ENCODE measurements at regions not wholly inside any gene's neighbourhood (a gene's known extent, or its start where the extent isn't known, plus 50 kb on each side); places are given as distances from the start of the nearest gene placed in this dataset.
"Not testable (repeated sequence)": the region's sequence is repeated elsewhere in the genome, so short reads cannot be mapped to it uniquely, and the experiment has no call there.

DNA sequence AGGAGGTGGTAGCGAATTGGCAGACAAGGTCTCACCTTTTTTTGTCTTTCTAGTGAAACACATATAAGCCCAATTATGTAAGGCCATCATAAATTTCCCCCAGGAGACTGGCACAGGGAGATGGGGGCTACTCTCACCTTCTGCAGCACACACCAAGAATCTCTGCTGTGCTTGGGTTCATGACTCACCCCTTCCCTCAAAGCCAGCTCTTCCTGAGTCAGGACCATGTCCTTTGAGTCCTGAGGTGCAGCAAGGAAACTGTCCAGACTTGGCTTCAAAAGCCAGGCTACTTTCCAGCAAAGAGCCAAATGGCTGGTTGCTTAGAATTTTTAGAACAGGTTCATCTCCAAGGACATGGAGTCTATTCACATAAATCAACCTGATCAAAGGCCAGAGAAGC, 368.7 kb downstream of the BCL2L11 start:
- H3K27me3 Mint-ChIP-seq, H3K9me3 Mint-ChIP-seq, H3K27ac Mint-ChIP-seq, CTCF ChIA-PET, DNase-seq, H3K4me3 Mint-ChIP-seq, POLR2A ChIA-PET: not testable (repeated sequence)
- peaks cover 17% of the 10 kb centered on the region for H3K36me3 Mint-ChIP-seq (ENCODE audit: low read depth)
- H3K4me1 Mint-ChIP-seq = peaks cover 28% of the 10 kb centered on the region

DNA sequence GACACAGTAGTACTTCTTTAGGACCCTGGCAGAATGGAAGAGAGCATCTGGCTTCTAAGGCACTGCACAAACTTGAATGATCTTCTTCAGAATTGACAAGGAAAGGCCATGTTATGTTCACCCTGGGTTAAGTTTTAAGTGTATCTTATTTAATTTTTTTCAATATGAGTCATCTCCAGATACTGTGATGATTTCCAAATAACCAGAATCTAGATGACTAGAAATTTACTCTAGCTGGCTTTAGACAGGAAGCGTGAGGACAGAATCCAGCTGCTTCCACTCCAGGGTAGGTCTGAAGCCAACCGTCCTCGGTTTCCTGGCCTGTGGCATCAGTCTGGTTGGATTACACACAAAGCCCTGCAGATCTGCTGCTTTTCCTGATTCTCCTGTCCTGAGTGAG, 370.5 kb downstream of the BCL2L11 start:
- peaks cover 23% of the 10 kb centered on the region for H3K4me1 Mint-ChIP-seq
- H3K4me3 Mint-ChIP-seq = peak overlapping the region; percentile 81
- POLR2A ChIA-PET = interaction anchor here (1.2 kb wide), 1 partner anchor 44 kb away, joined by 5 read pairs; no protein-coding TSS in a partner anchor
- CTCF ChIA-PET, DNase-seq, H3K27me3 Mint-ChIP-seq, H3K9me3 Mint-ChIP-seq: not testable (repeated sequence)
- peaks cover 15% of the 10 kb centered on the region for H3K36me3 Mint-ChIP-seq (ENCODE audit: low read depth)
- H3K27ac Mint-ChIP-seq = peak overlapping the region; percentile 89

DNA sequence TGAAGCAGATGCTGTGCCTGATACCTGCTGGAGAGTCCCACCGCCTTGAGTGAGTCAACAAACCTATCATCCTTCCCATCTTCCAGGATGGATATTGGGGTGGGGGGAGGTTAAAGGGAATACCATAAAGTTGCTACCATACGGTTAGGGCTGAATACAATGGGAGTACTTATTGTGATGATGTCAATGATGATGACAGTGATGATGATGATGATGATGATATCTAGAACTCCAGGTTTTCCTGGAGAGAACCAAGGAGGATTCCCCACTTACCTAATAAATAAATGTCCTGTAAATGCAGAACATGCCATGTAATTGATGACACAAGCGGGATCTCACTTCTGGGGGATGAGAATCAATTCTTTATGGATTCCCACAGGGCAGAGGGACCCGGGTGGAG, 370.9 kb downstream of the BCL2L11 start:
- Mint-ChIP-seq H3K36me3 (ENCODE audit: low read depth) (peaks cover 15% of the 10 kb centered on the region), H3K4me1 (peaks cover 25% of the 10 kb centered on the region), H3K27ac (peak overlapping the region; percentile 89), H3K4me3 (peak overlapping the region; percentile 81)
- POLR2A ChIA-PET = interaction anchor here (1.2 kb wide), 1 partner anchor 43 kb away, joined by 5 read pairs; no protein-coding TSS in a partner anchor
- DNase-seq, H3K9me3 Mint-ChIP-seq, CTCF ChIA-PET, H3K27me3 Mint-ChIP-seq: not testable (repeated sequence)

DNA sequence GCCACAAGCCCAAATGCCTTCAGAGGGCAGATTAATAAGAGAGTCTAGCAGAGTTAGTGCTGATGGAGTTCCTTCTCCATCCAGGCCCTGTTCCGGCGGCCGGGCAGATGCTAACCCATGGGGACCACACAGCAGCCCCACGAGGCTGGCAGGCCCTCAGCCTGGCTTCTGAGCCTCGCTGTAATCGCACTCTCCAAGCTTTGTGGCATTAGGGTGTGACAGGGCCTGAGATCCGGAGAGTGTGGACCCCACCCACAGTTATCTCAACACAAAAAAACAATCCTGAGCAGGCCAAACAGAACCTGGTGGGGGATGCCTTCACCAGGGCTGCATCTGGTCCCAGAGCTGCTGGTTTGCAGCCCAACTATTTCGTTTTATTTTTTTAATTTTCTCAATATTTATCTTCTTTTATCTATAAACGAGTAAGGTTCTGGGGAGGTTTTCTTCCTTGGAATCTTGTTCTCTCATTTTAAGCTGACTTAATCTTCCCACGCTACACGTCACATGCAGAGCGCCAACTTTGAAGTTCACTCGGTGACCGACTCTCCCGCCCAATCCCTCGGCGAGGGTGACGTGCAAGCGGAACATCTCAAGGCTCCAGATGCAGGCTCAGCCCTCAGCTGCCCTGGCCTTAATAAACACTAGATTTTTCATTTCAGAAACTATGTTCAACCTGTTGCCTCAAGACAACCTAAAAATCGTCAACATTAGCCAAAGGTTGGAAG, 372.4 kb downstream of the BCL2L11 start:
- CTCF ChIA-PET = not testable (repeated sequence)
- Mint-ChIP-seq H3K36me3 (ENCODE audit: low read depth) (peaks cover 22% of the 10 kb centered on the region), H3K27ac (peak overlapping the region; percentile 94)

DNA sequence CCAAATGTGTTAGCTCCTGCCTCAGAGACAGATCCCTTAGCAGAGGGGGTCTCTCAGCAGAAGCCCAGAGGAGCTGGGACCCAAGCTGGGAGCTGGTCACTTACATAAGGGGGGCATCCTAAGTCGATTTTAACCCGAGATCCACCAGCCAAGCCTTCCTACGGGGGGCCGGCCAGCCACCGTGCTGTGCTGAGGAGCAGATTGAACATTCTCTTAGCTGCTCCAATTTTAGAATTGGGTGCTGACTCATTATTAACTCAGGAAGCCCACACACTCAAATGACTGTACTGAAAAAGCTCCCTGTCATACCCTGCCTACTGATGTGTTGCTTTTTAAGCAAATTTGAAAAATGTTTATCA, 373.0 kb downstream of the BCL2L11 start:
- H3K9me3 Mint-ChIP-seq, H3K27me3 Mint-ChIP-seq, CTCF ChIA-PET: not testable (repeated sequence)
- H3K4me1 Mint-ChIP-seq = peaks cover 25% of the 10 kb centered on the region
- H3K27ac Mint-ChIP-seq = peak overlapping the region; percentile 94
- H3K36me3 Mint-ChIP-seq (ENCODE audit: low read depth) = peaks cover 18% of the 10 kb centered on the region
- DNase-seq = peak; percentile 32
- POLR2A ChIA-PET = interaction anchor here (1.1 kb wide), 2 partner anchors 40 to 205 kb away, joined by 4 read pairs; no protein-coding TSS in a partner anchor
- H3K4me3 Mint-ChIP-seq = peak overlapping the region; percentile 84

More for the DNA sequence above, 372.4 kb downstream of the BCL2L11 start:
- DNase-seq = peak; percentile 36
- not testable (repeated sequence) for H3K9me3 Mint-ChIP-seq, H3K27me3 Mint-ChIP-seq
- H3K4me3 Mint-ChIP-seq = peak overlapping the region; percentile 84
- peaks cover 28% of the 10 kb centered on the region for H3K4me1 Mint-ChIP-seq
- POLR2A ChIA-PET = interaction anchor here (1.1 kb wide), 2 partner anchors 41 to 206 kb away, joined by 4 read pairs; no protein-coding TSS in a partner anchor

DNA sequence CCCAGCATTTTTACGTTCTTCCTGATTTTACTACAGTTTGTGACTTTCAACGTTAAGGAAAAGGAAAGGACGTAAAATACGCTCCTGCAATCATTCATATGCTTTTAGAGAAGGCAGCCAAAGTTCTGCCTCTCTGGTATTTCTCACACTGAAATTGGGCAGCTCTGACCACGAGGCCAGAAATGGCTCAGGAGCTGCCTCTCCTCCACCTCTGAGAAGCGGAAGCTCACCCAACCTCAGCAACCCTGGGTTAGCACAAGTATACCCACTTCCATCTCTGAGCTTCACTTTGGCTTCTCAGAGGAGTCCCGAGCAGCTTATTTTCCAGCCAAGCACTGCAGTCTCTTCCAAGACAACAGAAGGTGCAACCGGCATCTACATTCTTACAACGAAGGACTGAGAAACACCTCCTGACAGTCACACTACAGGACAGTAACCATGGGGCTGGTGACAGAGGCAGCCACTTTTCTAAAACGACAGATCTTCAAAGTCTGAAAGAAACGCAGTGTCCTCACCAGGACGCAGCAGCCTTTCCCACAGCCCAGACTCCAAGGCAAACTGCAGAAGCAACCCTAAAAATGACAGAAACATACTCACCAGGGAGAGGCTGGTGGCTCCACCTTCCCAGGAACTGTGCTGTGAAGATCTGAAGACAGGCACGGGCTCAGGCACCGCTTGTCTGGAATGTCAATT, 373.7 kb downstream of the BCL2L11 start:
- H3K27me3 Mint-ChIP-seq, H3K9me3 Mint-ChIP-seq, CTCF ChIA-PET: not testable (repeated sequence)
- H3K27ac Mint-ChIP-seq = peak overlapping the region; percentile 77
- H3K4me1 Mint-ChIP-seq = peaks cover 25% of the 10 kb centered on the region
- POLR2A ChIA-PET = interaction anchor here (1.1 kb wide), 2 partner anchors 40 to 205 kb away, joined by 4 read pairs; no protein-coding TSS in a partner anchor
- peak overlapping the region; percentile 68 for H3K4me3 Mint-ChIP-seq
- H3K36me3 Mint-ChIP-seq (ENCODE audit: low read depth) = peaks cover 18% of the 10 kb centered on the region
- DNase-seq = peak; percentile 69

DNA sequence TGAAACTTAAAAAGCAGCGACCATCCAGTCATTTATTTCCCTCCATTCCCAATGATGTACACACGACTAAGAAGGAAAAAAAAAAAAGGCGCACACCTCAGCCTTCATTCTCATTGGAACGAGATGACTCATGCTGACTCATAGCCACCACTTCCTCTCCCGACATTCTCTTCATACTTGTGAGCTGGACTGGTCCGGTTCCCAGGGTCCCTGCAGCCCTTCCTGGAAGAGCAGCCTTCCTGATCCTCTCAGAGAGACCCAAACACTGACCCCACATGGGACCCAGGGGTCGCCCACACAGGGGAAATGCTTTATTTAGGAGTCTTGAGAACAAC, 374.2 kb downstream of the BCL2L11 start:
- H3K27ac Mint-ChIP-seq = peak overlapping the region; percentile 77

DNA sequence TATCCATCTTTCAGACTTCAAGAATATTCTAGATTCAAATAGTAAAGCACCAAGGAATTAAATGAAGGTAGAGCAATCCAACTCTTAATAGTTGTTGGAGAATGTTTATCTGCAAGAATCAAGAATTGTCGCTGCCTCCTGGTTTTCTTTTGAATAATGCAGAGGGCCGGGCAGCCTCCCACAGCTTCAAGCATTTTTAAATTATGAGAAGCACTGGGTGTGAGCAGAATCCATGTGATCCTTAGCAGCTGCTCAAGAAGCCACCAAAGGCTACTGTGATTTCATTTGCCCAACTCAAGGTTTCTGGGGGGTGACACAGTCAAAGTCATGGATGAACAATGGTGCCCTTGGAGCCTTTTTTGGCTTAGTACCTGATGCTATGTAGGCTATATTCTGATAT, 374.9 kb downstream of the BCL2L11 start:
- Mint-ChIP-seq H3K4me1 (peaks cover 24% of the 10 kb centered on the region), H3K36me3 (ENCODE audit: low read depth) (peaks cover 17% of the 10 kb centered on the region), H3K27ac (peak overlapping the region; percentile 35)
- POLR2A ChIA-PET, H3K9me3 Mint-ChIP-seq, DNase-seq, H3K4me3 Mint-ChIP-seq, H3K27me3 Mint-ChIP-seq, CTCF ChIA-PET: not testable (repeated sequence)

More for the DNA sequence above, 374.2 kb downstream of the BCL2L11 start:
- Mint-ChIP-seq H3K36me3 (ENCODE audit: low read depth) (peaks cover 18% of the 10 kb centered on the region), H3K4me3 (peak overlapping the region; percentile 68), H3K4me1 (peaks cover 25% of the 10 kb centered on the region)
- H3K9me3 Mint-ChIP-seq, POLR2A ChIA-PET, CTCF ChIA-PET, DNase-seq, H3K27me3 Mint-ChIP-seq: not testable (repeated sequence)

DNA sequence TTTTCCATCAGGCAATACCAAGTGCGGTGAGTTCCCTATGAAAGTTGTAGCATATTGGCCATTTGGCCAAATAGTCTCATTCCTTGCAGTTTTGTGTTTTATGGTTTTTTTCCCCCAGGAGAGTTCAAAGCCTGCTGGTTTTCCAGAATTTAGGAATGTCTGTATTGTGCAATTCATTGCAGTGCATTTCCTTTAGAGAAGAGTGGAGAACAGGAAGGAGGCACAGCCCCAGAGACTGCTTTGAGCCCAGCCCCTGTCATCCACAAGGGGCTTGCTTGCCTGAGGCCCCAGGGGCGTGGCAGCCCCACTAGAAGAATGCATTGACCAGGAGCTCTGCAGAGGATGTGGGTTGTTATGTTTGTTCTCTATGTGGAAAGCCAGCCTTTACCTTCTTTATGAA, 375.5 kb downstream of the BCL2L11 start:
- DNase-seq, H3K4me3 Mint-ChIP-seq, H3K9me3 Mint-ChIP-seq, POLR2A ChIA-PET, H3K27me3 Mint-ChIP-seq, CTCF ChIA-PET: not testable (repeated sequence)
- peaks cover 23% of the 10 kb centered on the region for H3K4me1 Mint-ChIP-seq
- H3K27ac Mint-ChIP-seq = peak overlapping the region; percentile 29
- peaks cover 15% of the 10 kb centered on the region for H3K36me3 Mint-ChIP-seq (ENCODE audit: low read depth)

DNA sequence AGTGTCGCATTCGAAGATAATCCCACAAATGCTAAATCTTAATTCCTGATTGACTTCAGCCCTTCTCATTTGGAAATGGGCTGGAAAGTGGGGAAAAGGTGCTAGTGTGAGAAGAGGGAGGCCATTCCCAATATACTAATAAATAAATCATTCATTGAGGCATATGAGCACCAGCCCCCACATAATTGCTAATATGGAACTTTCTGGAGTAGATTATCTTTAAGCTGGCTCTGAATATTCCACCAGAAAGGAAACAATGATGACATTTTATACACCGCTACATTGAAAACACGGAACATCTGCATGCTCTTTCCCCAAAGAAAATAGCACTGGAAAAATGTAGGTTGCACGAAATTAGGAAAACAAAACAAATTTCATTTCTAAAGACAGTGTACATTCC, 376.1 kb downstream of the BCL2L11 start:
- H3K4me1 Mint-ChIP-seq = peaks cover 18% of the 10 kb centered on the region
- H3K36me3 Mint-ChIP-seq (ENCODE audit: low read depth); CTCF ChIA-PET; POLR2A ChIA-PET; H3K9me3 Mint-ChIP-seq; H3K4me3 Mint-ChIP-seq; H3K27me3 Mint-ChIP-seq; DNase-seq; H3K27ac Mint-ChIP-seq: not testable (repeated sequence)

DNA sequence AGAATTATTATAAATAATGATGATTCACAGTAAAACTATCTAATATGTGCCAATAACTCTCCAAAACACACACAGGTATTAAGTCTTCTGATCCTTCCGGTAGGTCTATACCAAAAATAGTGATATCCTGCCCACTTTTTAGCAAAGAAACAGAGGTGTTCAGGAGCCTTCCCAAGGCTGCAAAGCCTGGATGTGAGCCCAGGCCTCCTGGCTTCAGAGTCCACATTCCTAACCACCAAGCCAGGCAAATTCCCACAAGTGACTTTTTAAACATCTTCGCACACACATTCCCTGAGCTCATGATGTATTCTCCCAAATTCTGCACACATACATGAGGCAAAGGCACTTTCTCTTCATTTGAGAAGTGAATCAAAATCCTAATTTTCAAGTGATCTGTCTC, 376.6 kb downstream of the BCL2L11 start:
- H3K27me3 Mint-ChIP-seq; POLR2A ChIA-PET; H3K9me3 Mint-ChIP-seq; DNase-seq; H3K36me3 Mint-ChIP-seq (ENCODE audit: low read depth); H3K4me3 Mint-ChIP-seq; CTCF ChIA-PET: not testable (repeated sequence)
- peak overlapping the region; percentile 40 for H3K27ac Mint-ChIP-seq
- H3K4me1 Mint-ChIP-seq = peaks cover 15% of the 10 kb centered on the region

DNA sequence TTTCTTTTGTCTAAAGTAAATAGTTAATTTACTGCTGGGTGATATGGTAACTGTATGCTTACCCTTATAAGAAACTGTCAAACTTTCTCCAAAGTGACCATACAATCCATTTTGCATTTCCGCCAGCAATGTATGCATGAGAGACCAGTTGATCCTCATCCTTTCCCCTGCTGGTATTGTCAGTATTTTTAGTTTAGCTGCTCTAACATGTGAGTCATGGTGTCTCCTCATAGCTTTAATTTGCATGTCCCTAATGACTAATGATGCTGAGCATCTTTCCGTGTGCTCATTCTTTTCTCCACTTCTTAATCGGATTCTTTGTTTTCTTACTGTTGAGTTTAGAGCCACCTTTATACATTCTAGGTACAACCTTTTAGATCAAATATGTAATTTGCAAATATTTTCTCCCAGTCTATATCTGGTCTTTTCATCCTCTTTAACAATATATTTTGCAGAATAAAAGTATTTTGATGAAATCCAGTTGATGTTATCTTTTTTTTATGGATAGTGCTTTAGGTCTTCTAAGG, 379.9 kb downstream of the BCL2L11 start:
- CTCF ChIA-PET, H3K27ac Mint-ChIP-seq, POLR2A ChIA-PET: not testable (repeated sequence)

DNA sequence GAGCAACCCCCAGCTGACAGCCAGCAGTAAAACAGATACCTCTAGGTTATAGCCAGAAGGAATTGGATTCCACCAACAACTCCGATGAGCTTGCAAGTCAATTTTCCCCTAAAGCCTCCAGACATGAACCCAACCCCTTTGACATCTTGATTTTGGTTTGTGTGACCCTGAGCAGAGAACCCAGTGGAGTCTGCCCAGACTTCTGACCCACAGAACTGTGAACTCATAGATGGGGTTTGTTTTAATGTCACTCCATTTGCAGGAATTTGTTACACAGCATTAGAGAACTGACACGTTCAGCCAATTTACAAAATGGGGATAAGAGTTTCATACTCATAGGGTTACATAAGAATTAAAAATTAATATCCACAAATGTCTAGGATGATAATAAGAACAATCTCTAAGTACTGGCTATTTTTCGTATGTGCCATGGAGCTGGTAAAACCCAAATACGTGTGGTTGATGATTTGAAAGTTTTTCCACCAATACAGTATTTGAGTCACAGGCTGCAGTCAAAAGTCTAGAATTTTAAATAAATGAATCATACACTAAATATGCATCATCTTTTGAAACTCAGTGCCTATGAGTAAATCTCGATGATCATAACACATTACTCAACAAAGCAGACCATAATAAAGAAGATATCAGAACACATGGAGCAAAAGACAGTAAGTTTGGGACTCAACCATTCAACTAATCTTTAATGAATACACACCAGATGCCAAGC, 380.0 kb downstream of the ANAPC1 start:
- H3K27ac Mint-ChIP-seq, DNase-seq, H3K27me3 Mint-ChIP-seq, POLR2A ChIA-PET, H3K4me3 Mint-ChIP-seq, H3K9me3 Mint-ChIP-seq: not testable (repeated sequence)
- CTCF ChIA-PET = interaction anchor here (0.7 kb wide), 2 partner anchors 159 to 215 kb away, joined by 3 to 4 read pairs; no protein-coding TSS in a partner anchor
- H3K36me3 Mint-ChIP-seq (ENCODE audit: low read depth) = peaks cover 13% of the 10 kb centered on the region
- H3K4me1 Mint-ChIP-seq = peaks cover 37% of the 10 kb centered on the region

More for the DNA sequence above, 379.9 kb downstream of the BCL2L11 start:
- Mint-ChIP-seq H3K36me3 (ENCODE audit: low read depth) (peaks cover 15% of the 10 kb centered on the region), H3K4me1 (peaks cover 28% of the 10 kb centered on the region)
- not testable (repeated sequence) for H3K27me3 Mint-ChIP-seq, H3K4me3 Mint-ChIP-seq, H3K9me3 Mint-ChIP-seq, DNase-seq

Measured in activated CD4-positive, alpha-beta memory T cell treated with anti-CD3 and anti-CD28 coated beads, Interleukin-2, amount 10 ng/mL, durations not matched to agents 7 days and 5 days (primary cell).